Neural cell (in vitro differentiated cells): ENCODE measurements at regions not wholly inside any gene's neighbourhood (a gene's known extent, or its start where the extent isn't known, plus 50 kb on each side); places are given as distances from the start of the nearest gene placed in this dataset.

Experiments
- H2AFZ ChIP-seq: fragments of 200-600, 300-800 bp; sonication (generic), shearing (Covaris generic); 2 replicates; pipeline ENCODE4 v1.6.0; 2014; ENCODE audit warnings: low read depth, mild to moderate bottlenecking, antibody characterized with exemption, low read length, moderate library complexity
- H3F3A ChIP-seq: fragments of 200-600 bp; shearing (Covaris generic); 2 replicates; pipeline ENCODE4 v1.6.1; 2016; ENCODE audit warnings: mild to moderate bottlenecking, moderate library complexity, mixed read lengths, antibody characterized with exemption, low read length; ENCODE audit not compliant: insufficient read depth, poor library complexity, severe bottlenecking
- H3K27ac ChIP-seq: fragments of 200-600, 300-800 bp; sonication (generic), shearing (Covaris generic); 2 replicates; pipeline ENCODE4 v1.5.1; 2014; ENCODE audit warnings: mild to moderate bottlenecking, low read length, moderate library complexity
- H3K27me3 ChIP-seq: fragments of 300-800, 200-600 bp; sonication (generic), shearing (Covaris generic); 2 replicates; pipeline ENCODE4 v1.6.0; 2014; ENCODE audit warnings: mild to moderate bottlenecking, low read depth, low read length, moderate library complexity; ENCODE audit not compliant: insufficient read depth
- H3K36me3 ChIP-seq: fragments of 300-800, 200-600 bp; sonication (generic), shearing (Covaris generic); 2 replicates; pipeline ENCODE4 v1.5.1; 2014; ENCODE audit warnings: mild to moderate bottlenecking, antibody characterized with exemption, low read length, moderate library complexity; ENCODE audit not compliant: insufficient read depth
- H3K4me2 ChIP-seq: fragments of 300-800, 200-600 bp; sonication (generic), shearing (Covaris generic); 2 replicates; pipeline ENCODE4 v1.6.0; 2014; ENCODE audit warnings: mild to moderate bottlenecking, low read length
- H3K4me3 ChIP-seq: fragments of 300-800, 200-600 bp; sonication (generic), shearing (Covaris generic); 2 replicates; pipeline ENCODE4 v1.5.1; 2014; ENCODE audit warnings: mild to moderate bottlenecking, low read length, moderate library complexity
- H3K79me2 ChIP-seq: fragments of 200-600 bp; shearing (Covaris generic); replicated peaks from 2 replicates; pipeline ENCODE4 v1.6.0; 2014; ENCODE audit warnings: mild to moderate bottlenecking, low read length, moderate library complexity; ENCODE audit not compliant: insufficient read depth
- H3K9ac ChIP-seq: fragments of 300-800, 200-600 bp; sonication (generic), shearing (Covaris generic); 2 replicates; pipeline ENCODE4 v1.6.1; 2016; ENCODE audit warnings: mild to moderate bottlenecking, low read length, mixed read lengths
- H3K9me2 ChIP-seq: fragments of 200-600 bp; shearing (Covaris generic); 2 replicates; pipeline ENCODE4 v1.6.1; 2016; ENCODE audit warnings: mild to moderate bottlenecking, low read length, mixed read lengths; ENCODE audit not compliant: insufficient read depth
- H3K9me3 ChIP-seq: fragments of 200-600, 300-800 bp; sonication (generic), shearing (Covaris generic); 2 replicates; pipeline ENCODE4 v1.6.1; 2016; ENCODE audit warnings: mild to moderate bottlenecking, mixed run types, low read length, moderate library complexity, mixed read lengths
- H4K20me1 ChIP-seq: fragments of 200-600 bp; shearing (Covaris generic); 2 replicates; pipeline ENCODE4 v1.6.1; 2016; ENCODE audit warnings: mild to moderate bottlenecking, mixed run types; ENCODE audit not compliant: insufficient read depth
- CTCF ChIP-seq: fragments of 450-650 bp; IDR thresholded peaks from 2 replicates; pipeline ENCODE4 v1.5.1; 2014; ENCODE audit warnings: antibody characterized with exemption, mild to moderate bottlenecking, moderate library complexity; ENCODE audit not compliant: poor library complexity, severe bottlenecking
- EP300 ChIP-seq: fragments of 450-650 bp; conservative IDR thresholded peaks from 2 replicates; pipeline ENCODE4 v1.6.1; 2014; ENCODE audit warnings: antibody characterized with exemption, mild to moderate bottlenecking, moderate library complexity; ENCODE audit not compliant: poor library complexity, severe bottlenecking
- EZH2 ChIP-seq: fragments of 200-600, 300-800 bp; shearing (Covaris generic), sonication (generic); IDR thresholded peaks from 2 replicates; pipeline ENCODE4 v1.6.1; 2014; ENCODE audit warnings: antibody characterized with exemption, low read length, borderline replicate concordance, mild to moderate bottlenecking; ENCODE audit not compliant: insufficient read depth, poor library complexity, severe bottlenecking
- MXI1 ChIP-seq: fragments of 450-650 bp; conservative IDR thresholded peaks from 2 replicates; pipeline ENCODE4 v1.6.1; 2014; ENCODE audit warnings: antibody characterized with exemption, mild to moderate bottlenecking; ENCODE audit not compliant: poor library complexity, severe bottlenecking
- POLR2AphosphoS5 ChIP-seq: IDR thresholded peaks from 2 replicates; pipeline ENCODE4 v1.6.1; 2012
- RAD21 ChIP-seq: fragments of 450-650 bp; conservative IDR thresholded peaks from 2 replicates; pipeline ENCODE4 v1.6.1; 2014; ENCODE audit warnings: antibody characterized with exemption, mild to moderate bottlenecking, moderate library complexity
- REST ChIP-seq: IDR thresholded peaks from 2 replicates; pipeline ENCODE4 v1.6.1; 2012; ENCODE audit warnings: borderline replicate concordance
- SMC3 ChIP-seq: fragments of 450-650 bp; conservative IDR thresholded peaks from 2 replicates; pipeline ENCODE4 v1.6.1; 2014; ENCODE audit warnings: antibody characterized with exemption, mild to moderate bottlenecking, moderate library complexity; ENCODE audit not compliant: poor library complexity
- TAF1 ChIP-seq: IDR thresholded peaks from 2 replicates; pipeline ENCODE4 v1.6.1; 2012; ENCODE audit warnings: low read depth

GRCh38 chr7:106514881-106515280, 146.1 kb downstream of the CCDC71L start:
- Histone ChIP-seq H3K9me3 (no peaks in the 10 kb centered on the region), H3K27me3 (no peaks in the 10 kb centered on the region), H3K27ac (no peak overlapping the region), H3K9me2 (no peaks in the 10 kb centered on the region), H4K20me1 (no peaks in the 10 kb centered on the region), H2AFZ (no peak overlapping the region), H3K4me3 (no peak overlapping the region), H3K9ac (no peak overlapping the region), H3K36me3 (no peaks in the 10 kb centered on the region), H3K79me2 (no peaks in the 10 kb centered on the region), H3K4me2 (no peak overlapping the region), H3F3A (no peaks in the 10 kb centered on the region)
- no peak for TF ChIP-seq POLR2AphosphoS5

DNA sequence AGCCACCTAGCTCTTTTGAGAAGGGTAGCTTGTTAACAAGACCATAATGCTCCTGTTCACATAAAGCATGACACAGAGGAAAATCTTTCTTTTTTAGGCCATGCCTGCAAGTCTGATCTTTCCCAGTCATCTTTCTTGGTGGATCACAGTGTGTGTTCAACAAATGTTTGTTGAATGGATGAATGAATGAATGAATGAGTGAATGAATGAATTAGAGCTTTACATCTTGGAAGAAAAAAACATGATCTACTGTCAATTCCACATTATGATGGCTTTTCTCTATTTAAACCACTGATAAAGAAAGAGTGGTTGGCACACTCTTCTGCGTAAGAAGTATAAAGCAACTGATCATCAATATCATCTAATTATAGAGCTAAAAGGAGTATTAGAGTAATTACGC, 148.7 kb downstream of the CCDC71L start:
- Histone ChIP-seq H3K4me2 (no peak overlapping the region), H3K27me3 (no peaks in the 10 kb centered on the region), H3F3A (no peaks in the 10 kb centered on the region), H3K9ac (no peak overlapping the region), H3K36me3 (no peaks in the 10 kb centered on the region), H4K20me1 (no peaks in the 10 kb centered on the region), H3K79me2 (no peaks in the 10 kb centered on the region), H2AFZ (no peak overlapping the region), H3K9me3 (no peaks in the 10 kb centered on the region), H3K9me2 (no peaks in the 10 kb centered on the region), H3K27ac (no peak overlapping the region), H3K4me3 (no peak overlapping the region)
- TF ChIP-seq EZH2 (no peak), MXI1 (no peak), CTCF (no peak), RAD21 (no peak), EP300 (no peak)

DNA sequence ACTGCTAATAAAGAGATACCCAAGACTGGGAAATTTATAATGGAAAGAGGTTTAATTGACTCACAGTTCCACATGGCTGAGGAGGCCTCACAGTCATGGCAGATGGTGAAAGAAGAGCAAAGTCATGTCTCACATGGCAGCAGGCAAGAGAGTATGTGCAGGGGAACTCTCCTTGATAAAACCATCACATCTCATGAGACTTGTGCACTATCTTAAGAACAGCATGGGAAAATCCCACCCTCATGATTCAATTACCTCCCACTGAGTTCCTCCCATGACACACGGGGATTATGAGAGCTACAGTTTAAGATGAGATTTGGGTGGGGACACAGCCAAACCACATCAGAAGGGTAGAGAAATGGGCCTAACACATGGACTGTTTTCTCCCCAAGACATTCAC, 156.3 kb downstream of the CCDC71L start:
- Histone ChIP-seq H3K9me3 (no peaks in the 10 kb centered on the region), H3K36me3 (no peaks in the 10 kb centered on the region), H3K4me2 (no peak overlapping the region), H3K27me3 (no peaks in the 10 kb centered on the region), H4K20me1 (no peaks in the 10 kb centered on the region), H3K9me2 (no peaks in the 10 kb centered on the region), H3K79me2 (no peaks in the 10 kb centered on the region), H3K27ac (no peak overlapping the region), H3K4me3 (no peak overlapping the region), H3F3A (no peaks in the 10 kb centered on the region), H2AFZ (no peak overlapping the region), H3K9ac (no peak overlapping the region)
- no peak for TF ChIP-seq CTCF
- no peak for TF ChIP-seq POLR2AphosphoS5
- TF ChIP-seq RAD21 = no peak
- TF ChIP-seq REST = no peak
- TF ChIP-seq MXI1 = no peak
- TF ChIP-seq EP300 = no peak
- no peak for TF ChIP-seq SMC3
- no peak for TF ChIP-seq TAF1
- TF ChIP-seq EZH2 = no peak
